K562 (cell line): ENCODE measurements at regions not wholly inside any gene's neighbourhood (a gene's known extent, or its start where the extent isn't known, plus 50 kb on each side); places are given as distances from the start of the nearest gene placed in this dataset.

Source experiments
- ATAC-seq: fragments of 200-7000 bp; cut with Tn5 transposase; 3 replicates; pipeline ENCODE4 v1.9.1; 2020; ENCODE audit warnings: moderate library complexity
- BruUV-seq: library from RNA; stranded (reverse); fragments of 400-500 nt; replicated peaks from 2 replicates; lab custom pipeline; 2021; lab: Mats Ljungman, UMichigan
- CTCF ChIA-PET: fragments of 300-600 bp; formaldehyde crosslinking; extraction: SDS; loops from one replicate; lab custom pipeline; 2021; ENCODE audit warnings: low intra/inter-chr PET ratio; lab: Yijun Ruan, JAX
- POLR2A ChIA-PET: fragments of 300-600, 350-650 bp; sonication (Branson Sonifier 250); formaldehyde crosslinking; extraction: SDS; loops from one replicate; lab custom pipeline; 2021; ENCODE audit warnings: antibody characterized with exemption, inconsistent platforms; lab: Yijun Ruan, JAX
- DNase-seq, 4 experiments: peaks; one replicate each; pipeline versions ENCODE4 v3.0.0 to v3.0.0-alpha.2; 2011 to 2018; ENCODE audit warnings: low spot score in 3 of 4, mixed read lengths in 3 of 4; ENCODE audit errors: extremely low read depth in 1 of 4
- FAIRE-seq: peaks from 2 replicates; lab custom pipeline; 2011; peaks lifted over from hg19 to GRCh38; lab: Jason Lieb, UNC
- H2AFZ ChIP-seq: 2 replicates; pipeline ENCODE4 v1.6.0; 2011; ENCODE audit warnings: low read depth, low read length, control low read depth, inconsistent platforms
- H3K27ac ChIP-seq: fragments of 200-600 bp; 3 replicates; pipeline ENCODE4 v1.8.0; 2011; ENCODE audit warnings: low read depth, mild to moderate bottlenecking, control low read depth, inconsistent platforms, low read length, moderate library complexity, mixed read lengths; ENCODE audit errors: extremely low read depth
- H3K27me3 ChIP-seq, 2 experiments: fragments of 300-600 bp in 1 of 2; 2 replicates in 1 of 2; 3 replicates in 1 of 2; pipeline versions ENCODE4 v1.6.0 to v1.8.0; 2011; ENCODE audit warnings: inconsistent platforms in 2 of 2, low read length in 2 of 2, mild to moderate bottlenecking in 1 of 2, mixed read lengths in 1 of 2, moderate library complexity in 1 of 2; ENCODE audit not compliant: control insufficient read depth in 2 of 2, insufficient read depth in 2 of 2
- H3K36me3 ChIP-seq: fragments of 300-600 bp; 3 replicates; pipeline ENCODE4 v1.8.0; 2011; ENCODE audit warnings: mild to moderate bottlenecking, low read length, inconsistent platforms; ENCODE audit not compliant: control insufficient read depth, insufficient read depth
- H3K4me1 ChIP-seq, 2 experiments: fragments of 200-600 bp in 1 of 2; replicated peaks in 1 of 2; 2 replicates in 1 of 2; 3 replicates in 1 of 2; pipeline versions ENCODE4 v1.5.1 to v1.8.0; 2011; ENCODE audit warnings: inconsistent platforms in 2 of 2, low read length in 2 of 2, mild to moderate bottlenecking in 1 of 2, mixed read lengths in 1 of 2, moderate library complexity in 1 of 2; ENCODE audit not compliant: control insufficient read depth in 2 of 2, insufficient read depth in 2 of 2
- H3K4me2 ChIP-seq: 2 replicates; pipeline ENCODE4 v1.6.1; 2011; ENCODE audit warnings: low read length, control low read depth, inconsistent platforms, mixed read lengths; ENCODE audit not compliant: insufficient read depth
- H3K4me3 ChIP-seq: fragments of 200-600 bp; sonication (generic), shearing (Covaris generic); 2 replicates; pipeline ENCODE4 v1.5.1; 2016; ENCODE audit warnings: control low read depth, inconsistent platforms
- H3K79me2 ChIP-seq: fragments of 200-600 bp; 3 replicates; pipeline ENCODE4 v1.8.0; 2011; ENCODE audit warnings: low read length, inconsistent platforms; ENCODE audit not compliant: control insufficient read depth, insufficient read depth
- H3K9ac ChIP-seq, 2 experiments: 2 replicates each; pipeline versions ENCODE4 v1.6.0 to v1.6.1; 2011; ENCODE audit warnings: low read depth in 2 of 2, low read length in 2 of 2, control low read depth in 1 of 2, inconsistent platforms in 1 of 2, mild to moderate bottlenecking in 1 of 2, mixed read lengths in 1 of 2; ENCODE audit not compliant: insufficient read depth in 1 of 2
- H3K9me1 ChIP-seq: one replicate; pipeline ENCODE4 v1.6.0; 2011; ENCODE audit warnings: inconsistent platforms, mild to moderate bottlenecking, low read length, moderate library complexity; ENCODE audit not compliant: control insufficient read depth, insufficient read depth
- H3K9me3 ChIP-seq: replicated peaks from 2 replicates; pipeline ENCODE4 v1.5.1; 2011; ENCODE audit warnings: low read depth, low read length, inconsistent platforms; ENCODE audit not compliant: control insufficient read depth, insufficient read depth
- H4K20me1 ChIP-seq: replicated peaks from 2 replicates; pipeline ENCODE4 v1.6.1; 2011; ENCODE audit warnings: low read length, inconsistent platforms, mixed read lengths; ENCODE audit not compliant: control insufficient read depth, insufficient read depth
- HDAC3 ChIP-seq: fragments of 450-650 bp; IDR thresholded peaks from 2 replicates; pipeline ENCODE4 v1.6.1; 2018; ENCODE audit warnings: borderline replicate concordance, mild to moderate bottlenecking, moderate library complexity; ENCODE audit not compliant: partially characterized antibody
- KLF13 ChIP-seq: fragments of 450-650 bp; IDR thresholded peaks from 2 replicates; pipeline ENCODE4 v1.6.1; 2016; ENCODE audit warnings: missing genetic modification characterization, low read depth, mild to moderate bottlenecking, missing compliant biosample characterization, moderate library complexity, borderline replicate concordance
- PTTG1 ChIP-seq: fragments of 450-650 bp; IDR thresholded peaks from 2 replicates; pipeline ENCODE4 v1.6.1; 2016; ENCODE audit warnings: low read depth, mild to moderate bottlenecking, missing genetic modification characterization, missing compliant biosample characterization
- RBM25 ChIP-seq: fragments of 200-400 bp; formaldehyde crosslinking; IDR thresholded peaks from 2 replicates; pipeline ENCODE4 v1.6.1; 2018; ENCODE audit warnings: low read length, low read depth, moderate library complexity; ENCODE audit not compliant: severe bottlenecking
- SOX6 ChIP-seq: fragments of 450-650 bp; IDR thresholded peaks from 2 replicates; pipeline ENCODE4 v1.6.1; 2014; ENCODE audit warnings: mild to moderate bottlenecking
- WGBS: fragments of 100-300 bp; shearing (Covaris generic); methylation state at CpG from one replicate; pipeline ENCODE4 v1.1.6; 2016; ENCODE audit warnings: low coverage, mixed read lengths; ENCODE audit not compliant: insufficient coverage; ENCODE audit errors: missing lambda C conversion rate; 5-methylcytosine and 5-hydroxymethylcytosine counted together
- in situ Hi-C: fragments of 300-500 bp; cut with MboI; formaldehyde crosslinking; loops from 4 replicates; pipeline ENCODE4 v1.15.0; 2018; ENCODE audit warnings: inconsistent platforms, mixed read lengths
- intact Hi-C: fragments of 100-400 bp; cut with micrococcal nuclease; formaldehyde crosslinking; loops from 2 replicates; pipeline ENCODE4 v1.14.2; 2022

GRCh38 chr4:17275836-17276235 lies 236.1 kb downstream of the QDPR start:
- Histone ChIP-seq H4K20me1 (no peaks in the 10 kb centered on the region), H3K4me3 (no peak overlapping the region), H3K9me3 (no peaks in the 10 kb centered on the region), H3K27me3 (no peaks in the 10 kb centered on the region), H3K4me2 (no peak overlapping the region), H3K36me3 (no peaks in the 10 kb centered on the region), H3K79me2 (no peaks in the 10 kb centered on the region), H3K27ac (no peak overlapping the region), H3K9ac (no peak overlapping the region), H2AFZ (no peak overlapping the region), H3K4me1 (no peaks in the 10 kb centered on the region), H3K9me1 (no peaks in the 10 kb centered on the region)
- intact Hi-C loops = no loop called here
- no peak for TF ChIP-seq PTTG1
- peak; percentile 8 for TF ChIP-seq RBM25
- ChIA-PET CTCF (no interaction called here), POLR2A (no interaction called here)
- 2% methylated on average over 3 of the region's 3 CpGs for WGBS
- DNase-seq = no peak
- BruUV-seq = no TSS peak
- no peak for FAIRE-seq
- no peak for ATAC-seq
- in situ Hi-C loops = no loop called here

DNA sequence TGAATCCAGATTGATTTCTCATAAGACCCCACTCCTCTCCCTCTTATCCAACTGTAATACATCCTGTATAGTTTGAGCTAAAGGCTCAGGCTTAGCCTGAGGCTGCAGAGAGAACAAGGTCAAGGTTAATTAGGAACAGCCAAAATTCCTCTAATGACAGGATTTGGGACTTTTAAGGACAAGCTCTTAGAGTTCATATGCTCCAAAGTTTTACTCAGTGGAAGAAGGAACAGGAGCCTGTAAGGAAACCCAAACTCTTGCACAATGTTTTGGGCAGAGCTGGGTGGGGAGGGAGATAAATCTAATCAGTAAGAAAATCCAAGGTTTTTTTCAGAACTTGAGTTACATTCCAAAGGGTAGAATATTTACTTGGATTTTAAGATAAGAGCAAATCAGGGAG lies 238.8 kb downstream of the QDPR start:
- no peak overlapping the region for H3K4me3 ChIP-seq
- ATAC-seq (no peak), DNase-seq (no peak), FAIRE-seq (no peak)
- intact Hi-C loops = no loop called here
- no peak overlapping the region for H3K9ac ChIP-seq
- H3K79me2 ChIP-seq = no peaks in the 10 kb centered on the region
- H3K9me3 ChIP-seq = no peaks in the 10 kb centered on the region
- H3K27ac ChIP-seq = no peak overlapping the region
- POLR2A ChIA-PET = no interaction called here
- CTCF ChIA-PET = no interaction called here
- H4K20me1 ChIP-seq = no peaks in the 10 kb centered on the region
- no peaks in the 10 kb centered on the region for H3K36me3 ChIP-seq
- no peaks in the 10 kb centered on the region for H3K4me1 ChIP-seq
- no TSS peak for BruUV-seq
- no peak overlapping the region for H3K4me2 ChIP-seq
- H2AFZ ChIP-seq = no peak overlapping the region
- in situ Hi-C loops = no loop called here
- no peaks in the 10 kb centered on the region for H3K9me1 ChIP-seq
- H3K27me3 ChIP-seq = no peaks in the 10 kb centered on the region
- TF ChIP-seq SOX6 (peak; percentile 21; the same call in 1 of the 2 replicates), HDAC3 (no peak), KLF13 (no peak)
- TF ChIP-seq, all 486 proteins: peak for 1
